Neuronal stem cell (in vitro differentiated cells): ENCODE measurements at regions not wholly inside any gene's neighbourhood (a gene's known extent, or its start where the extent isn't known, plus 50 kb on each side); places are given as distances from the start of the nearest gene placed in this dataset.
A peak's percentile ranks its signal among the peaks of the same experiment; 100 is the strongest.
"Not testable (repeated sequence)": the region's sequence is repeated elsewhere in the genome, so short reads cannot be mapped to it uniquely, and the experiment has no call there.

Source experiments
- DNase-seq: peaks from one replicate; pipeline ENCODE4 v3.0.0-alpha.2; 2013; ENCODE audit warnings: low spot score
- H2AFZ ChIP-seq: one replicate; pipeline ENCODE4 v1.6.1; 2013; ENCODE audit warnings: mild to moderate bottlenecking, low read length, inconsistent platforms
- H2AK5ac ChIP-seq: 2 replicates; pipeline ENCODE4 v1.6.1; 2013; ENCODE audit warnings: low read depth, mild to moderate bottlenecking, inconsistent platforms, low read length, moderate library complexity, mixed read lengths
- H2BK120ac ChIP-seq: 2 replicates; pipeline ENCODE4 v1.6.1; 2013; ENCODE audit warnings: low read depth, mild to moderate bottlenecking, inconsistent platforms, low read length, moderate library complexity, mixed read lengths
- H2BK12ac ChIP-seq: one replicate; pipeline ENCODE4 v1.6.1; 2013; ENCODE audit warnings: low read length, inconsistent platforms
- H2BK15ac ChIP-seq: 2 replicates; pipeline ENCODE4 v1.6.1; 2013; ENCODE audit warnings: mild to moderate bottlenecking, low read length, inconsistent platforms, mixed read lengths
- H2BK5ac ChIP-seq: one replicate; pipeline ENCODE4 v1.6.1; 2013; ENCODE audit warnings: inconsistent platforms, mild to moderate bottlenecking, low read length, moderate library complexity
- H3K14ac ChIP-seq: one replicate; pipeline ENCODE4 v1.6.1; 2013; ENCODE audit warnings: low read length, inconsistent platforms
- H3K18ac ChIP-seq: 2 replicates; pipeline ENCODE4 v1.6.1; 2013; ENCODE audit warnings: low read length, inconsistent platforms
- H3K23ac ChIP-seq: 2 replicates; pipeline ENCODE4 v1.6.1; 2013; ENCODE audit warnings: low read depth, mild to moderate bottlenecking, mixed read lengths, low read length, inconsistent platforms; ENCODE audit not compliant: poor library complexity
- H3K27ac ChIP-seq: replicated peaks from 3 replicates; pipeline ENCODE4 v1.5.1; 2013; ENCODE audit warnings: low read length, inconsistent platforms
- H3K27me3 ChIP-seq, 3 experiments: 2 replicates each; pipeline ENCODE4 v1.6.1; 2013; ENCODE audit warnings: low read length in 3 of 3, mild to moderate bottlenecking in 2 of 3, inconsistent platforms in 1 of 3, low read depth in 1 of 3, mixed read lengths in 1 of 3, moderate library complexity in 1 of 3; ENCODE audit not compliant: control insufficient read depth in 3 of 3, insufficient read depth in 3 of 3
- H3K36me3 ChIP-seq, 2 donors: replicated peaks in 1 of 2; 2 replicates each; pipeline ENCODE4 v1.6.1; 2013; ENCODE audit warnings: low read length in 2 of 2; ENCODE audit not compliant: control insufficient read depth in 2 of 2, insufficient read depth in 2 of 2
- H3K4ac ChIP-seq: 2 replicates; pipeline ENCODE4 v1.6.1; 2013; ENCODE audit warnings: inconsistent platforms, mild to moderate bottlenecking, low read length, moderate library complexity
- H3K4me1 ChIP-seq, 2 donors: 1 replicate in 1 of 2; 2 replicates in 1 of 2; pipeline ENCODE4 v1.6.1; 2013; ENCODE audit warnings: low read length in 2 of 2, low read depth in 1 of 2; ENCODE audit not compliant: control insufficient read depth in 2 of 2, insufficient read depth in 1 of 2
- H3K4me2 ChIP-seq: one replicate; pipeline ENCODE4 v1.6.1; 2013; ENCODE audit warnings: mild to moderate bottlenecking, low read length, inconsistent platforms; ENCODE audit not compliant: insufficient read depth, poor library complexity, severe bottlenecking
- H3K4me3 ChIP-seq, 2 donors: 2 replicates each; pipeline ENCODE4 v1.5.1; 2013; ENCODE audit warnings: low read length in 2 of 2, mild to moderate bottlenecking in 2 of 2, inconsistent platforms in 1 of 2, moderate library complexity in 1 of 2
- H3K79me1 ChIP-seq: one replicate; pipeline ENCODE4 v1.6.1; 2013; ENCODE audit warnings: low read depth, mild to moderate bottlenecking, inconsistent platforms, low read length, moderate library complexity
- H3K9ac ChIP-seq: one replicate; pipeline ENCODE4 v1.6.1; 2013; ENCODE audit warnings: mild to moderate bottlenecking, low read depth, low read length, inconsistent platforms; ENCODE audit not compliant: poor library complexity
- H3K9me3 ChIP-seq, 2 donors: replicated peaks in 1 of 2; 2 replicates each; pipeline versions ENCODE3 to v1.6.1; 2013; ENCODE audit warnings: low read length in 2 of 2, mild to moderate bottlenecking in 2 of 2, inconsistent platforms in 1 of 2, low read depth in 1 of 2, mixed read lengths in 1 of 2, moderate library complexity in 1 of 2; ENCODE audit not compliant: control insufficient read depth in 2 of 2, insufficient read depth in 1 of 2
- H4K8ac ChIP-seq: one replicate; pipeline ENCODE4 v1.6.1; 2013; ENCODE audit warnings: low read depth, mild to moderate bottlenecking, inconsistent platforms, low read length, moderate library complexity
- H4K91ac ChIP-seq: one replicate; pipeline ENCODE4 v1.6.1; 2013; ENCODE audit warnings: low read length, low read depth, mild to moderate bottlenecking, inconsistent platforms; ENCODE audit not compliant: poor library complexity
- WGBS, 2 donors: extraction: QIAGEN DNeasy Blood & Tissue Kit; methylation state at CpG; one replicate each; pipeline ENCODE4 v1.1.7; 2013; ENCODE audit warnings: missing lambda C conversion rate in 2 of 2, mixed read lengths in 1 of 2; ENCODE audit not compliant: insufficient read length in 2 of 2, insufficient replicate concordance in 1 of 2; ENCODE audit errors: extremely low coverage in 2 of 2; 5-methylcytosine and 5-hydroxymethylcytosine counted together

DNA sequence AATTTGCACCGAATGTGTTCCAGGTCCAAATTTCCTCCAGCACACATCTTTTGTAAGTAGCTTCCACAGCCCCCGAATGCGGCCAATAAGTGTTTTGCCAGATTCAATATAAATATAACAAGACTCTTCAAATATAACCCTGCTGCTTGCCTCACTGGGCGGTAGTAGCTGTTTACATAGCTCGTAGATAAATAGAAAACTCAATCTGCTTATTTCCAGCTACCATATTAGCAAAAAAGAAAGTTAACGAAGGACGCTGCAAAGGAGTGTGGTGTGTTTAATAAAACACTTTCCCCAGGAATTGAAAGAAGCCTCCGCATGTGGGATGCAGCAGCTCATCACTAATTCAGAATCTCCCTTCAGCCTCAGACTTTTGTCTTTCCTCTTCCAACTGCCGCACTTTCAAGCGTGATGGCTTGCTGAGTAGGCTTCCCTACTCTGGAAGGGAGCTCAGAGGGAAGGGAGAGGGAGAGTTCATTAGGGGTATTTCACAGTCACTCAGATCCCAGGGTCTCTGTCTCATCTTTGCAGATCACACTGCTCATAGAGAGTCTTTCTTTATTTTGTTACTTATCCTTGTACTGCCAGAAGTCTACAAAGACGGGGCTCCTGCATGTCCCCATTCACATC lies 367.0 kb downstream of the RND3 start:
- DNase-seq = peak; percentile 38
- Histone ChIP-seq H3K4me1 (peaks cover 6 to 21% of the 10 kb centered on the region in 2 donors), H3K4me3 (peak overlapping the region in 1 of 2 donors; percentile 40), H3K9me3 (no peaks in the 10 kb centered on the region), H3K27me3 (no peaks in the 10 kb centered on the region), H4K91ac (no peak overlapping the region), H3K18ac (no peak overlapping the region), H3K23ac (no peak overlapping the region), H2AK5ac (no peak overlapping the region), H3K79me1 (no peaks in the 10 kb centered on the region), H3K14ac (no peak overlapping the region), H4K8ac (no peak overlapping the region), H3K4ac (no peak overlapping the region), H2BK120ac (no peak overlapping the region), H3K9ac (no peak overlapping the region), H3K36me3 (no peaks in the 10 kb centered on the region), H2BK5ac (no peak overlapping the region), H3K27ac (peak overlapping the region; percentile 72), H2AFZ (peak overlapping the region; percentile 91), H2BK12ac (no peak overlapping the region), H3K4me2 (no peak overlapping the region), H2BK15ac (no peak overlapping the region)
- no CpG with 5 or more reads among the region's 11 CpGs for WGBS, 2 donors

GRCh38 chr2:150119819-150120218 lies 367.6 kb downstream of the RND3 start:
- Histone ChIP-seq H3K27me3 (no peaks in the 10 kb centered on the region), H4K91ac (no peak overlapping the region), H4K8ac (no peak overlapping the region), H3K4me2 (no peak overlapping the region), H3K14ac (no peak overlapping the region), H2AK5ac (no peak overlapping the region), H3K18ac (no peak overlapping the region), H2BK12ac (no peak overlapping the region), H3K9me3 (no peaks in the 10 kb centered on the region), H3K4ac (no peak overlapping the region), H3K9ac (no peak overlapping the region), H2AFZ (peak overlapping the region; percentile 91), H2BK5ac (no peak overlapping the region), H2BK15ac (no peak overlapping the region), H3K4me1 (peaks cover 7 to 18% of the 10 kb centered on the region in 2 donors), H3K27ac (no peak overlapping the region), H3K23ac (no peak overlapping the region), H3K79me1 (no peaks in the 10 kb centered on the region), H3K36me3 (no peaks in the 10 kb centered on the region), H3K4me3 (peak overlapping the region in 1 of 2 donors; percentile 40), H2BK120ac (no peak overlapping the region)
- DNase-seq = no peak
- no CpG with 5 or more reads among the region's 3 CpGs for WGBS, 2 donors

DNA sequence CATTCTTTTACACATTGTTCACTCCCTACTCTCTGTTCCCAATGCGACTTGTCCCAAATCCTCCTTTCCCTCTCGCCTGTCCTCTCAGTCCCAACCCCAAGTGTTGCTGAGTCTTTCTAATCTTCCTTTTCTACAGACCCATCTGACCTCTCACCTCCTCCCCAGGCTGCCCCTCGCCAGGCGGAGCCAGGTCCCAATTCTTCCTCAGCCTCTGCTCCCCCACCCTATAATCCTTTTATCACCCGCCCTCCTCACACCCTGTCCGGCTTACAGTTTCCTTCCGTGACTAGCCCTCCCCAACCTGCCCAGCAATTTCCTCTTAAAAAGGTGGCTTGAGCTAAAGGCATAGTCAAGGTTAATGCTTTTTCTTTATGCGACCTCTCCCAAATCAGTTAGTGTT lies 373.4 kb downstream of the RND3 start:
- not testable (repeated sequence) for H2BK120ac ChIP-seq, H3K23ac ChIP-seq, H4K8ac ChIP-seq, H4K91ac ChIP-seq, H2BK15ac ChIP-seq, H2BK5ac ChIP-seq, H3K36me3 ChIP-seq, H3K9me3 ChIP-seq, H3K4me3 ChIP-seq, H3K9ac ChIP-seq, H3K18ac ChIP-seq, H3K4me1 ChIP-seq, H3K4me2 ChIP-seq, H3K27me3 ChIP-seq, H2AFZ ChIP-seq, H3K4ac ChIP-seq, DNase-seq, H2AK5ac ChIP-seq, H3K27ac ChIP-seq, H3K14ac ChIP-seq, H3K79me1 ChIP-seq, H2BK12ac ChIP-seq
- no CpG with 5 or more reads among the region's 8 CpGs for WGBS, 2 donors

GRCh38 chr2:150110548-150110947 lies 376.9 kb downstream of the RND3 start:
- H3K36me3 ChIP-seq = no peaks in the 10 kb centered on the region
- WGBS, 2 donors = no CpG with 5 or more reads among the region's 2 CpGs

More at GRCh38 chr2:150110548-150110947, 376.9 kb downstream of the RND3 start:
- H2BK12ac ChIP-seq = no peak overlapping the region
- H2BK15ac ChIP-seq = no peak overlapping the region
- H4K91ac ChIP-seq = no peak overlapping the region
- no peak overlapping the region for H3K9ac ChIP-seq
- DNase-seq = no peak
- no peak overlapping the region for H4K8ac ChIP-seq
- H3K23ac ChIP-seq = no peak overlapping the region
- H3K18ac ChIP-seq = no peak overlapping the region
- H3K27ac ChIP-seq = no peak overlapping the region
- H2BK5ac ChIP-seq = no peak overlapping the region
- peaks cover 0 to 4% of the 10 kb centered on the region in 2 donors for H3K4me1 ChIP-seq
- H3K4me3 ChIP-seq = no peak overlapping the region
- no peaks in the 10 kb centered on the region for H3K27me3 ChIP-seq
- H3K4me2 ChIP-seq = no peak overlapping the region
- H3K14ac ChIP-seq = no peak overlapping the region
- no peaks in the 10 kb centered on the region for H3K9me3 ChIP-seq
- H2AFZ ChIP-seq = no peak overlapping the region
- H3K4ac ChIP-seq = no peak overlapping the region
- H2AK5ac ChIP-seq = no peak overlapping the region
- H3K79me1 ChIP-seq = no peaks in the 10 kb centered on the region
- H2BK120ac ChIP-seq = no peak overlapping the region
